ENCODE measurements at regions not wholly inside any gene's neighbourhood (a gene's known extent, or its start where the extent isn't known, plus 50 kb on each side); places are given as distances from the start of the nearest gene placed in this dataset.
"Not testable (repeated sequence)": the region's sequence is repeated elsewhere in the genome, so short reads cannot be mapped to it uniquely, and the experiment has no call there.

DNA sequence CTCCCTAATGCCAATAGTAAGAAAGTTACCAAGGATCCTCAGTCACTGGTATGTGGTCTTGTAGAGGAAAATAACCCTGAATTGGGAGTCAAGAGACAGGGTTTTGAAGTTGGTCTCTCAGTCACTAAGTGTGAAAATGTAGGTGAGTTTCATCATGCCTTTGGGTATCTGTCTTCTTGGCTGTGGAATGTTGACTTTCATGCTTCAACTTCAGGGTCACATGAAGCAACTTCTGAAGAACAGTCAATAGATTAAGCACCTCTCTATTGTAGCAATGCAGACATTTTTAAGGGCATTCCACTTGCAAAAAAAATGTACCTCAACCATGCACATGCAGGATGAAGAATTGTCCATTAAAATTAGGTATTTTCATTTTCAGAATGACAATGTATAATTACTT, 194.6 kb downstream of the CSNK1G3 start:
- Histone ChIP-seq H3K4me1 (ENCODE audit: control insufficient read depth in 1 of 2, insufficient read depth in 2 of 2, low read length in 2 of 2) (no peaks in the 10 kb centered on the region), H3K27me3 (ENCODE audit: control insufficient read depth in 1 of 2, insufficient read depth in 2 of 2, low read length in 1 of 2) (no peaks in the 10 kb centered on the region), H3K9me3 (ENCODE audit: control insufficient read depth, low read length) (peaks cover 2% of the 10 kb centered on the region), H3K36me3 (ENCODE audit: control insufficient read depth in 1 of 2, insufficient read depth in 2 of 2, low read length in 1 of 2) (no peaks in the 10 kb centered on the region), H3K27ac (ENCODE audit: low read depth in 1 of 2, low read length in 2 of 2) (no peak overlapping the region), H3K4me3 (ENCODE audit: low read length in 2 of 2) (no peak overlapping the region)
- ATAC-seq (ENCODE audit: low FRiP score) (no peak), DNase-seq (no peak)
- intact Hi-C loops (cut with DNase I) = no loop called here

DNA sequence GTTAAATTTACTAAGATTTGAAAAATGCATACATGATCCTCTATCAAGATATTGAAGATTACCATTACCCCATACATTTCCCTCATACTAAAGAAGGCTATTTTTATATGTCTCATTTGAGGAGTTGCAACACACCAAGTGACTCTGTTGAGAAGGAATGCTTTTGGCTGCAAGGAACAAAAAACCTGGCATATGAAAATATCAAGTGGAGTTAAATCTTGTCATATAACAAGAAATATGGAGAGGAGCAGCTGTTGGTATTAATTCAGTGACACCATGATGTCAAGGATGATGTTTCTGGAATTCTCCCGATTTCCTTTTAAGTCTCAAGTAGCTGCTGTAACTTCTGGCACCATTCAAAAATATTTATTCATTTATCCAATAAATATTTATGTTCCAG, 193.8 kb downstream of the CSNK1G3 start:
- Histone ChIP-seq H3K36me3 (ENCODE audit: control insufficient read depth in 1 of 2, insufficient read depth in 2 of 2, low read length in 1 of 2) (no peaks in the 10 kb centered on the region), H3K4me1 (ENCODE audit: control insufficient read depth in 1 of 2, insufficient read depth in 2 of 2, low read length in 2 of 2) (no peaks in the 10 kb centered on the region), H3K9me3 (ENCODE audit: control insufficient read depth, low read length) (peaks cover 2% of the 10 kb centered on the region), H3K27me3 (ENCODE audit: control insufficient read depth in 1 of 2, insufficient read depth in 2 of 2, low read length in 1 of 2) (no peaks in the 10 kb centered on the region), H3K27ac (ENCODE audit: low read depth in 1 of 2, low read length in 2 of 2) (no peak overlapping the region), H3K4me3 (ENCODE audit: low read length in 2 of 2) (no peak overlapping the region)
- ATAC-seq (ENCODE audit: low FRiP score) = no peak
- 94 to 100% methylated on average over 1 of the region's 1 CpG for WGBS, 2 donors
- intact Hi-C loops (cut with DNase I) = no loop called here
- DNase-seq = no peak

DNA sequence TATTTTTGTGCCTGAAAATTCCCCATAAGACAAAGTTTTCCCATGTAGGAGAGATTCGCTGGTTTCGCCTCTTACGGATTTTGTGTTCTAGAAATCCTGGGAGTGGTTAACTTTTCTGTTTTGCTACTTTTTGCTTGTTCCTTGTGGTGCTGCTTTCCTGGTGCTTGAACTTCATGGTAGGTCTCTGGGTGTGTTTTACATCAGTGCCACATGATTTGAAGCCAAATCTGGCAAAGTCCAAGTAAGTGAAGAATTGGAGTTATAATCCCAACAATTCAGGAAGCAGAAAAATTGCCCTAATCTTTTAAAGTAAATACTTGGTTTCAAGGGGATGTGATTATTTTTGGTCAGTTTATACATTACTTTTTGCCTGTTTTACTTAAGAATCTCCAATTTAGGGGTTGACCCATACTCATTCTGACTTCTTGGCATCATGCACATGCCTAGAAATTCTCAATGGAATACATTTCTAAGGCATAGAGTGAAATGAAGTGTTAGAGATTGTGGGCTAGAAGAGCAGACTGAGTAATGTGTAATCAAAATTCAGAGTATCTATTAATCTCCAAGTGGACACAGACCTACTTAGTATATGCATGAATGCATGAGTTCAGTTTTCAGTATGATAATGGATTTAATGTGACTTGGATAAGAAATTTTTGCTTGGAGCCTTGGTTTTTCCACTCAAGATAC, 189.7 kb downstream of the CSNK1G3 start:
- Histone ChIP-seq H3K27me3 (ENCODE audit: control insufficient read depth in 1 of 2, insufficient read depth in 2 of 2, low read length in 1 of 2) (no peaks in the 10 kb centered on the region), H3K36me3 (ENCODE audit: control insufficient read depth in 1 of 2, insufficient read depth in 2 of 2, low read length in 1 of 2) (no peaks in the 10 kb centered on the region), H3K4me3 (ENCODE audit: low read length in 2 of 2) (no peak overlapping the region), H3K4me1 (ENCODE audit: control insufficient read depth in 1 of 2, insufficient read depth in 2 of 2, low read length in 2 of 2) (peaks cover 0 to 2% of the 10 kb centered on the region in 2 donors), H3K27ac (ENCODE audit: low read depth in 1 of 2, low read length in 2 of 2) (no peak overlapping the region), H3K9me3 (ENCODE audit: control insufficient read depth, low read length) (no peaks in the 10 kb centered on the region)
- ATAC-seq (ENCODE audit: low FRiP score) (no peak), DNase-seq (no peak)
- intact Hi-C loops (cut with DNase I) = no loop called here
- 96 to 98% methylated on average over 3 of the region's 3 CpGs for WGBS, 2 donors

DNA sequence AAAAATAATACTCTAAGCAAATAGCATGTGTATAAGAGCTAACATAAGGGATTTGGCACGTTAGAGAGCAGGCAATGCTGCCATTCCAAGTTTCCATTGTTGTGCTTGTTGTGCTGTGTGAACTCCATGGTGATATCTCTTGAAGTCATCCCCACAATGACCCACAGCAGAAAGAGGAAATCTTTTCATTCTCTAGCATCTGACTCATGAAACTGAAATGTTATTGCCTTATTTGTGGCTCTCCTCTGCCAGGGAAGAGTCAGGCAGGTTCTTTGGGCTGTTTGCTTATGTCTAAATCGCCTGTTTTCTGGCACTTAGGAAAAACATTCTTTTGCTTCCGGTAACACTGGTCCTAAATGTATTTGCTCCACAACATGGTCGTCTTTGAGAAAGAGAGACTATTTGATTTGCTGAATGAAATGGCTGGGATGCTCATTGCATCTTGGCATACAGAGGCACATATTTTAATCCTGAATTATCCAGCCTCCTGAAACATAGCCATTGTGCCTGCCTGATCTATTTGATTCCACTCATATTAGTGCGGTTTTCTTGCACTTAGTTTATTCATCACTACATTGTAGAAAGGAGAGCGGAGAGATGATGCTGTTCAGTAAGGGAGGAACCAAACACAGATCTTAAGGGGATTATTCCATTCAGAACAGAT, 188.8 kb downstream of the CSNK1G3 start:
- Histone ChIP-seq H3K27ac (ENCODE audit: low read depth in 1 of 2, low read length in 2 of 2) (no peak overlapping the region), H3K36me3 (ENCODE audit: control insufficient read depth in 1 of 2, insufficient read depth in 2 of 2, low read length in 1 of 2) (no peaks in the 10 kb centered on the region), H3K9me3 (ENCODE audit: control insufficient read depth, low read length) (no peaks in the 10 kb centered on the region), H3K4me1 (ENCODE audit: control insufficient read depth in 1 of 2, insufficient read depth in 2 of 2, low read length in 2 of 2) (peaks cover 0 to 2% of the 10 kb centered on the region in 2 donors), H3K4me3 (ENCODE audit: low read length in 2 of 2) (no peak overlapping the region), H3K27me3 (ENCODE audit: control insufficient read depth in 1 of 2, insufficient read depth in 2 of 2, low read length in 1 of 2) (no peaks in the 10 kb centered on the region)
- DNase-seq (no peak), ATAC-seq (ENCODE audit: low FRiP score) (peak; percentile 80)
- 45 to 47% methylated on average over 6 of the region's 6 CpGs for WGBS, 2 donors
- intact Hi-C loops (cut with DNase I) = no loop called here

DNA sequence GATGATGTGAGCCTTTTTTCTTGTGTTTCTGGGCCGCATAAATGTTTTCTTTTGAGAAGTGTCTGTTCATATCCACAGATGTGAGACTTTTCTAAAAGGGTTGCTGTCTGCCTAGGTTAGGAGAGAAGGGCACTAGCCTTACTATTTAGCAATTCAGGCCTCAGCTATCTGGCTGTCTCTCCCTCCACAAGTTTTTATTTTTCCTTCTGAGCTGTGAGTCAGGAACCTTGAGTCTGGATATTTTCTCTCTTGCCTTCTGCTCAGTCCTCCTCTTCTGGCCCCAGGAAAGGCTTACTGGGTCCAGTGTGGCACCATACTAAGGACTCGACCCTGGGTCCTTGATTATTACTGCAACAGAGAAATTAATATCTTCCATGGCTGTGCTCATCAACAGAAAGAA, 187.6 kb downstream of the CSNK1G3 start:
- ATAC-seq (ENCODE audit: low FRiP score) (no peak), DNase-seq (no peak)
- H3K27me3 ChIP-seq (ENCODE audit: control insufficient read depth in 1 of 2, insufficient read depth in 2 of 2, low read length in 1 of 2) = no peaks in the 10 kb centered on the region
- 83 to 95% methylated on average over 2 of the region's 2 CpGs for WGBS, 2 donors
- H3K4me1 ChIP-seq (ENCODE audit: control insufficient read depth in 1 of 2, insufficient read depth in 2 of 2, low read length in 2 of 2) = peaks cover 0 to 2% of the 10 kb centered on the region in 2 donors
- H3K9me3 ChIP-seq (ENCODE audit: control insufficient read depth, low read length) = no peaks in the 10 kb centered on the region
- peak overlapping the region in 1 of 2 donors; percentile 50 for H3K27ac ChIP-seq (ENCODE audit: low read depth in 1 of 2, low read length in 2 of 2)
- intact Hi-C loops (cut with DNase I) = no loop called here
- H3K36me3 ChIP-seq (ENCODE audit: control insufficient read depth in 1 of 2, insufficient read depth in 2 of 2, low read length in 1 of 2) = no peaks in the 10 kb centered on the region
- no peak overlapping the region for H3K4me3 ChIP-seq (ENCODE audit: low read length in 2 of 2)

DNA sequence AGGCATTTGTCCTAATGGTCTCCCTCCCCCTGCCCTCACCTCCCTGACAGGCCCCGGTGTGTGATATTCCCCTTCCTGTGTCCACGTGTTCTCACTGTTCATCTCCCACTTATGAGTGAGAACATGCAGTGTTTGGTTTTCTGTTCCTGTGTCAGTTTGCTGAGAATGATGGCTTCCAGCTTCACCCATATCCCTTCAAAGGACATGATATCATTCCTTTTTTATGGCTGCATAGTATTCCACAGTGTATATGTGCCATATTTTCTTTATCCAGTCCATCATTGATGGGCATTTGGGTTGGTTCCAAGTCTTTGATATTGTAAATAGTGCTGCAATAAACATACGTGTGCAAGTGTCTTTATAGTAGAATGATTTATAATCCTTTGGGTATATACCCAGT, 187.0 kb downstream of the CSNK1G3 start:
- H3K4me3 ChIP-seq (ENCODE audit: low read length in 2 of 2); DNase-seq; H3K9me3 ChIP-seq (ENCODE audit: control insufficient read depth, low read length); H3K36me3 ChIP-seq (ENCODE audit: control insufficient read depth in 1 of 2, insufficient read depth in 2 of 2, low read length in 1 of 2); ATAC-seq (ENCODE audit: low FRiP score); H3K27ac ChIP-seq (ENCODE audit: low read depth in 1 of 2, low read length in 2 of 2); H3K4me1 ChIP-seq (ENCODE audit: control insufficient read depth in 1 of 2, insufficient read depth in 2 of 2, low read length in 2 of 2); H3K27me3 ChIP-seq (ENCODE audit: control insufficient read depth in 1 of 2, insufficient read depth in 2 of 2, low read length in 1 of 2); intact Hi-C loops (cut with DNase I): not testable (repeated sequence)
- 95 to 96% methylated on average over 3 of the region's 3 CpGs for WGBS, 2 donors

DNA sequence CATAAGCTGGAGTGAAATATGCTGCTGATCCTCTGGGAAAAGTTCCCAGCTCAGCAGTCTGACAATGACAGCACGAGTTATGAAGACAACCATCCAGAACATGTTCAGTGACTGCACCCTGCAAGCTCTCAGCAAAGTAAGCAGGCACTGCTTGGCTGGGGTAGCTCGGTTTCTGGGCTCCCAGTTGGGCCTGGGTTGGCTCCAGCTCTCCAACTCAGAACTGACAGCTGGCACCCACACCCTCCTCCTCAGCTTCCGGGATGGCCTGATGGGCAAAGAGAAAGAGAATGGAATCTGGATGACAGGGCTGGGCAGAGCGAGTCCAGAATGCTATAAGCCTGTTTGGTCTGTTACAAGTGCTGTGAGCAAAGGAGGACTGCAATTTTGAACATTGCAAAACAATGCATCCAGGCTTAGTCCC, 185.0 kb downstream of the CSNK1G3 start:
- Histone ChIP-seq H3K4me3 (ENCODE audit: low read length in 2 of 2) (no peak overlapping the region), H3K9me3 (ENCODE audit: control insufficient read depth, low read length) (no peaks in the 10 kb centered on the region), H3K4me1 (ENCODE audit: control insufficient read depth in 1 of 2, insufficient read depth in 2 of 2, low read length in 2 of 2) (peaks cover 0 to 2% of the 10 kb centered on the region in 2 donors), H3K27me3 (ENCODE audit: control insufficient read depth in 1 of 2, insufficient read depth in 2 of 2, low read length in 1 of 2) (no peaks in the 10 kb centered on the region), H3K36me3 (ENCODE audit: control insufficient read depth in 1 of 2, insufficient read depth in 2 of 2, low read length in 1 of 2) (no peaks in the 10 kb centered on the region), H3K27ac (ENCODE audit: low read depth in 1 of 2, low read length in 2 of 2) (peak overlapping the region in 1 of 2 donors; percentile 21)
- DNase-seq = no peak
- intact Hi-C loops (cut with DNase I) = no loop called here
- 8 to 9% methylated on average over 4 of the region's 4 CpGs for WGBS, 2 donors
- ATAC-seq (ENCODE audit: low FRiP score) = peak; percentile 68

DNA sequence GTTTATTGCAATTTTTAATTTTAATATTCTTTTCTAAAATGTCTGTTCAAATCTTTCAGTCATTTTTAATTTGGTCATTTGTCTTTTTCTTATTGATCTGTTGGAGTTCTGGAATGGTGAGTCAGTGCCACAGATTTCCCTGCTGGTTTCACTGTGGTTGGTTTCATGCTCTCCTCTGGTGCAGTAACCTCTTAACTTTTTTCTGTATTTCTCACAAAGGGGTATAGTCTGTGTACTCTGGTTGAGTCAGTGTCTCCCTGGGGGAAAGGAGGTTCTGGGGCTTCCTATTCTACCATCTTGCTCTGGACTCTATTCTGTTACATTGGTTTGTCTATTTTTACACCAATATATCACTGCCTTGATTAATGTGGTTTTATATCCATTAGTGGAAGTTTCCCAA, 178.8 kb downstream of the CSNK1G3 start:
- no peaks in the 10 kb centered on the region for H3K4me1 ChIP-seq (ENCODE audit: control insufficient read depth in 1 of 2, insufficient read depth in 2 of 2, low read length in 2 of 2)
- H3K27me3 ChIP-seq (ENCODE audit: control insufficient read depth in 1 of 2, insufficient read depth in 2 of 2, low read length in 1 of 2) = no peaks in the 10 kb centered on the region
- H3K36me3 ChIP-seq (ENCODE audit: control insufficient read depth in 1 of 2, insufficient read depth in 2 of 2, low read length in 1 of 2) = no peaks in the 10 kb centered on the region
- no peak for ATAC-seq (ENCODE audit: low FRiP score)
- DNase-seq = no peak
- H3K4me3 ChIP-seq (ENCODE audit: low read length in 2 of 2) = no peak overlapping the region
- H3K9me3 ChIP-seq (ENCODE audit: control insufficient read depth, low read length) = no peaks in the 10 kb centered on the region
- intact Hi-C loops (cut with DNase I) = no loop called here
- H3K27ac ChIP-seq (ENCODE audit: low read depth in 1 of 2, low read length in 2 of 2) = no peak overlapping the region

DNA sequence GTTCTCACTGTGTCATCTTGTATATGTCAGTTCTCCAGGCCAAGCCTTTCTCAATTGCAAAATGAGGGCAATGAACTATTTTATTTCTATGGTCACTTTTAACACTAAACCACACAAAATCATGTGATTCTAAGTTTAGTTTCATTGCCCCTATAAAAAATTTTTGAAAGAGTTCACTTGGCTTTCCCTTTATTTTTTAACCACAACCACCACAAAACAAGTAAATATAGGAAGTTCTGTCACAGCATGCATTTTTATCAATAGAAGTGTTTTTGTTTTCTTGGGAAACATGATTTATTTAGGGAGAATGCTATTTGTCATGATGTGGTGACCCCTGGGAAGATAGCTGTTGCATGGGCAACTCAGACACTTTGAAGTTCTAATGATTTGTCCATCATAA, 169.1 kb downstream of the CSNK1G3 start:
- H3K27me3 ChIP-seq (ENCODE audit: control insufficient read depth in 1 of 2, insufficient read depth in 2 of 2, low read length in 1 of 2) = no peaks in the 10 kb centered on the region
- ATAC-seq (ENCODE audit: low FRiP score) (no peak), DNase-seq (no peak)
- H3K4me1 ChIP-seq (ENCODE audit: control insufficient read depth in 1 of 2, insufficient read depth in 2 of 2, low read length in 2 of 2) = no peaks in the 10 kb centered on the region
- intact Hi-C loops (cut with DNase I) = no loop called here
- no peaks in the 10 kb centered on the region for H3K36me3 ChIP-seq (ENCODE audit: control insufficient read depth in 1 of 2, insufficient read depth in 2 of 2, low read length in 1 of 2)
- no peak overlapping the region for H3K27ac ChIP-seq (ENCODE audit: low read depth in 1 of 2, low read length in 2 of 2)
- H3K4me3 ChIP-seq (ENCODE audit: low read length in 2 of 2) = no peak overlapping the region
- peaks cover 1% of the 10 kb centered on the region for H3K9me3 ChIP-seq (ENCODE audit: control insufficient read depth, low read length)
